OCI-LY1 (cell line): ENCODE measurements at regions not wholly inside any gene's neighbourhood (a gene's known extent, or its start where the extent isn't known, plus 50 kb on each side); places are given as distances from the start of the nearest gene placed in this dataset.

Source experiments
- EZH2 ChIP-seq: fragments of 200-600 bp; sonication (generic), shearing (Covaris generic); IDR thresholded peaks from 2 replicates; pipeline ENCODE4 v1.8.0; 2017; ENCODE audit warnings: borderline replicate concordance, mixed run types, mild to moderate bottlenecking, antibody characterized with exemption, low read length, moderate library complexity, mixed read lengths
- TF ChIP-seq, protein P1 (sequence below): fragments of 200-600 bp; sonication (generic), shearing (Covaris generic); IDR thresholded peaks from 2 replicates; pipeline ENCODE4 v1.5.1; 2017; ENCODE audit warnings: mild to moderate bottlenecking, antibody characterized with exemption, low read length, moderate library complexity, mixed read lengths

DNA sequence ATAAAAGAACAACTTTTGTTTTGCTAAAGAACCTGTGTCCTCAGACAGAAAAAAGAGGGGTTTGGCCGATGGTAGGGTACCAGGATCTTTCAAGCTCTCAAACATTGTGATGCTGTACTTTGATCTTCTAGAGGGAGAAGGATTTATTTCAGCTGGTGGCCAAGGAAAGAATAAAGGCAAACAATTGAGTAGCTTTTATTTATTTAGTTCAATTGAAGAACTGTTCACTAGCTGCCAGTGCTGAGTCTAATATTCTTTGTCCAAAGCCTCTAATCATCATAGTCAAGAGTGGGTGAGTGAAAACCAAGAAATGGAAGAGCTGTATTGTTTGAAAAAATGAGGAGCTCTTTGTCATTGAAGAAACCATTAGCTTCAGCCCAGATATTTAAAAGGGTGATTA lies 138.4 kb downstream of the FAT3 start:
- TF ChIP-seq, protein P1, sequence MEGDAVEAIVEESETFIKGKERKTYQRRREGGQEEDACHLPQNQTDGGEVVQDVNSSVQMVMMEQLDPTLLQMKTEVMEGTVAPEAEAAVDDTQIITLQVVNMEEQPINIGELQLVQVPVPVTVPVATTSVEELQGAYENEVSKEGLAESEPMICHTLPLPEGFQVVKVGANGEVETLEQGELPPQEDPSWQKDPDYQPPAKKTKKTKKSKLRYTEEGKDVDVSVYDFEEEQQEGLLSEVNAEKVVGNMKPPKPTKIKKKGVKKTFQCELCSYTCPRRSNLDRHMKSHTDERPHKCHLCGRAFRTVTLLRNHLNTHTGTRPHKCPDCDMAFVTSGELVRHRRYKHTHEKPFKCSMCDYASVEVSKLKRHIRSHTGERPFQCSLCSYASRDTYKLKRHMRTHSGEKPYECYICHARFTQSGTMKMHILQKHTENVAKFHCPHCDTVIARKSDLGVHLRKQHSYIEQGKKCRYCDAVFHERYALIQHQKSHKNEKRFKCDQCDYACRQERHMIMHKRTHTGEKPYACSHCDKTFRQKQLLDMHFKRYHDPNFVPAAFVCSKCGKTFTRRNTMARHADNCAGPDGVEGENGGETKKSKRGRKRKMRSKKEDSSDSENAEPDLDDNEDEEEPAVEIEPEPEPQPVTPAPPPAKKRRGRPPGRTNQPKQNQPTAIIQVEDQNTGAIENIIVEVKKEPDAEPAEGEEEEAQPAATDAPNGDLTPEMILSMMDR = no peak
- TF ChIP-seq EZH2 = no peak
